ENCODE measurements at regions not wholly inside any gene's neighbourhood (a gene's known extent, or its start where the extent isn't known, plus 50 kb on each side); places are given as distances from the start of the nearest gene placed in this dataset.

- DNase-seq (ENCODE audit: low read depth in 2 of 2) = no peak
These were observed 95.3 kb upstream of the ADO start for GRCh38 chr10:62709200-62709599.

- DNase-seq (ENCODE audit: low read depth in 2 of 2) = no peak
These were observed 94.3 kb upstream of the ADO start for GRCh38 chr10:62710182-62710581.

- DNase-seq (ENCODE audit: low read depth in 2 of 2) = no peak
These were observed 89.1 kb upstream of the ADO start for GRCh38 chr10:62715383-62715782.

- no peak for DNase-seq (ENCODE audit: low read depth in 2 of 2)
These were observed 85.9 kb upstream of the ADO start for GRCh38 chr10:62718585-62718984.

GRCh38 chr10:62719061-62719460, 85.5 kb upstream of the ADO start:
- DNase-seq (ENCODE audit: low read depth in 2 of 2) = no peak

GRCh38 chr10:62721687-62722086, 82.8 kb upstream of the ADO start:
- no peak for DNase-seq (ENCODE audit: low read depth in 2 of 2)

- DNase-seq (ENCODE audit: low read depth in 2 of 2) = no peak
These were observed 81.1 kb upstream of the ADO start for GRCh38 chr10:62723375-62723774.

GRCh38 chr10:62724465-62724864, 80.1 kb upstream of the ADO start:
- no peak for DNase-seq (ENCODE audit: low read depth in 2 of 2)

- DNase-seq (ENCODE audit: low read depth in 2 of 2) = peak; percentile 62 to 79
These were observed 78.4 kb upstream of the ADO start for GRCh38 chr10:62726142-62726541.

- no peak for DNase-seq (ENCODE audit: low read depth in 2 of 2)
These were observed 77.9 kb upstream of the ADO start for GRCh38 chr10:62726638-62727037.

- no peak for DNase-seq (ENCODE audit: low read depth in 2 of 2)
These were observed 76.6 kb upstream of the ADO start for GRCh38 chr10:62727934-62728333.

- no peak for DNase-seq (ENCODE audit: low read depth in 2 of 2)
These were observed 76.0 kb upstream of the ADO start for GRCh38 chr10:62728479-62728878.

GRCh38 chr10:62732841-62733653, 71.5 kb upstream of the ADO start:
- DNase-seq (ENCODE audit: low read depth in 2 of 2) = peak; percentile 42 to 48

- DNase-seq (ENCODE audit: low read depth in 2 of 2) = no peak
These were observed 70.7 kb upstream of the ADO start for GRCh38 chr10:62733654-62734293.

GRCh38 chr10:62734781-62735463, 69.6 kb upstream of the ADO start:
- no peak for DNase-seq (ENCODE audit: low read depth in 2 of 2)

GRCh38 chr10:62735464-62736167, 68.9 kb upstream of the ADO start:
- DNase-seq (ENCODE audit: low read depth in 2 of 2) = no peak

GRCh38 chr10:62736168-62736546, 68.4 kb upstream of the ADO start:
- no peak for DNase-seq (ENCODE audit: low read depth in 2 of 2)

- DNase-seq (ENCODE audit: low read depth in 2 of 2) = no peak
These were observed 65.6 kb upstream of the ADO start for GRCh38 chr10:62738916-62739315.

GRCh38 chr10:62740885-62741745, 63.4 kb upstream of the ADO start:
- no peak for DNase-seq (ENCODE audit: low read depth in 2 of 2)

GRCh38 chr10:62741996-62742395, 62.5 kb upstream of the ADO start:
- no peak for DNase-seq (ENCODE audit: low read depth in 2 of 2)

- DNase-seq (ENCODE audit: low read depth in 2 of 2) = no peak
These were observed 61.9 kb upstream of the ADO start for GRCh38 chr10:62742536-62743061.

Data from stimulated activated CD8-positive, alpha-beta memory T cell treated with anti-CD3 and anti-CD28 coated beads, Interleukin-15, amount 100 ng/mL, for 48 hours (primary cell).